ENCODE measurements at regions not wholly inside any gene's neighbourhood (a gene's known extent, or its start where the extent isn't known, plus 50 kb on each side); places are given as distances from the start of the nearest gene placed in this dataset.

- no peak for TF ChIP-seq CTCF (IDR thresholded peaks at IDR 0.05)
- no peak for TF ChIP-seq POLR2A (IDR thresholded peaks at IDR 0.05)
Observed at GRCh38 chr5:76022611-76023010, 60.6 kb upstream of the SV2C start.
